HepG2 (cell line): ENCODE measurements at regions not wholly inside any gene's neighbourhood (a gene's known extent, or its start where the extent isn't known, plus 50 kb on each side); places are given as distances from the start of the nearest gene placed in this dataset.

ENCODE experiments used
- ATAC-seq: fragments of 200-7000 bp; cut with Tn5 transposase; 3 replicates; pipeline ENCODE4 v1.9.1; 2020; ENCODE audit warnings: mild to moderate bottlenecking, moderate library complexity
- BruUV-seq: library from RNA; stranded (reverse); fragments of 400-500 nt; replicated peaks from 2 replicates; lab custom pipeline; 2021; lab: Mats Ljungman, UMichigan
- CTCF ChIA-PET: fragments of 300-600 bp; formaldehyde crosslinking; extraction: SDS; loops from one replicate; lab custom pipeline; 2021; ENCODE audit warnings: low total read pairs, inconsistent platforms, low intra/inter-chr PET ratio; lab: Yijun Ruan, JAX
- POLR2A ChIA-PET: fragments of 350-600 bp; sonication (Branson Sonifier 250); formaldehyde crosslinking; loops from one replicate; lab custom pipeline; 2020; ENCODE audit warnings: antibody characterized with exemption, inconsistent platforms; lab: Yijun Ruan, JAX
- DNase-seq: peaks from one replicate; pipeline ENCODE4 v3.0.0-alpha.2; 2015; ENCODE audit warnings: low spot score
- FAIRE-seq: peaks from 3 replicates; lab custom pipeline; 2011; peaks lifted over from hg19 to GRCh38; lab: Jason Lieb, UNC
- H2AFZ ChIP-seq: one replicate; pipeline ENCODE4 v1.6.1; 2011; ENCODE audit warnings: low read length, inconsistent platforms
- H3K27ac ChIP-seq: fragments of 300-600 bp; 3 replicates; pipeline ENCODE4 v1.8.0; 2011; ENCODE audit warnings: mixed run types, mild to moderate bottlenecking, mixed read lengths, low read length, inconsistent platforms; ENCODE audit not compliant: insufficient read depth; ENCODE audit errors: extremely low read length
- H3K27me3 ChIP-seq, 2 experiments: fragments of 200-600 bp in 1 of 2; 2 replicates in 1 of 2; 3 replicates in 1 of 2; pipeline versions ENCODE4 v1.6.0 to v1.8.0; 2011; ENCODE audit warnings: low read length in 2 of 2, mild to moderate bottlenecking in 2 of 2, moderate library complexity in 2 of 2, inconsistent platforms in 1 of 2; ENCODE audit not compliant: insufficient read depth in 2 of 2, control insufficient read depth in 1 of 2
- H3K36me3 ChIP-seq, 2 experiments: fragments of 200-600 bp in 1 of 2; replicated peaks in 1 of 2; 2 replicates in 1 of 2; 3 replicates in 1 of 2; pipeline versions ENCODE4 v1.5.1 to v1.8.0; 2011; ENCODE audit warnings: low read length in 2 of 2, inconsistent platforms in 1 of 2; ENCODE audit not compliant: insufficient read depth in 2 of 2, control insufficient read depth in 1 of 2
- H3K4me1 ChIP-seq: 2 replicates; pipeline ENCODE4 v1.5.1; 2012; ENCODE audit warnings: low read length, inconsistent platforms; ENCODE audit not compliant: insufficient read depth
- H3K4me2 ChIP-seq: 2 replicates; pipeline ENCODE4 v1.6.0; 2011; ENCODE audit warnings: low read depth, low read length, inconsistent platforms
- H3K4me3 ChIP-seq, 3 experiments: fragments of 200-600 bp in 1 of 3; sonication (generic), shearing (Covaris generic) in 1 of 3; replicated peaks in 1 of 3; 2 replicates each; pipeline ENCODE4 v1.5.1; 2011 to 2016; ENCODE audit warnings: low read length in 3 of 3, inconsistent platforms in 2 of 3, low read depth in 2 of 3, mild to moderate bottlenecking in 2 of 3, control low read depth in 1 of 3, mixed read lengths in 1 of 3; ENCODE audit not compliant: insufficient read depth in 1 of 3
- H3K79me2 ChIP-seq: one replicate; pipeline ENCODE4 v1.6.1; 2011; ENCODE audit warnings: low read length, inconsistent platforms; ENCODE audit not compliant: insufficient read depth
- H3K9ac ChIP-seq: 2 replicates; pipeline ENCODE4 v1.6.0; 2011; ENCODE audit warnings: mild to moderate bottlenecking, low read depth, low read length, inconsistent platforms; ENCODE audit not compliant: insufficient read depth
- H3K9me3 ChIP-seq: 2 replicates; pipeline ENCODE4 v1.5.1; 2012; ENCODE audit warnings: mild to moderate bottlenecking, low read length
- H4K20me1 ChIP-seq: 2 replicates; pipeline ENCODE4 v1.6.0; 2011; ENCODE audit warnings: inconsistent platforms, mild to moderate bottlenecking, low read length, moderate library complexity; ENCODE audit not compliant: insufficient read depth
- AGO1 ChIP-seq: fragments of 200-400 bp; formaldehyde crosslinking; IDR thresholded peaks from 2 replicates; pipeline ENCODE4 v1.6.1; 2017; ENCODE audit warnings: mild to moderate bottlenecking, low read depth, low read length, moderate library complexity; ENCODE audit not compliant: poor library complexity, severe bottlenecking
- ATAD3A ChIP-seq: sonication (generic); formaldehyde crosslinking; IDR thresholded peaks from 2 replicates; pipeline ENCODE4 v1.4.0; 2020; ENCODE audit warnings: missing genetic modification reagents
- FOXA3 ChIP-seq: IDR thresholded peaks from 2 replicates; pipeline ENCODE4 v1.6.1; 2016; ENCODE audit warnings: missing genetic modification reagents, missing compliant biosample characterization
- HDAC2 ChIP-seq: sonication (generic); formaldehyde crosslinking; IDR thresholded peaks from 2 replicates; pipeline ENCODE4 v1.4.0; 2020; ENCODE audit warnings: missing genetic modification reagents
- ZFP36 ChIP-seq: fragments of 150-350 bp; IDR thresholded peaks from 2 replicates; pipeline ENCODE4 v1.6.1; 2018; ENCODE audit warnings: borderline replicate concordance, low read length, low read depth; ENCODE audit not compliant: partially characterized antibody
- ZNF772 ChIP-seq: sonication (generic); formaldehyde crosslinking; IDR thresholded peaks from 2 replicates; pipeline ENCODE4 v1.5.0; 2020; ENCODE audit warnings: mild to moderate bottlenecking, missing genetic modification reagents
- ZNF777 ChIP-seq: sonication (generic); formaldehyde crosslinking; IDR thresholded peaks from 2 replicates; pipeline ENCODE4 v1.4.0; 2020; ENCODE audit warnings: missing genetic modification reagents
- WGBS: methylation state at CpG from one replicate; pipeline ENCODE4 v1.1.6; 2017; ENCODE audit warnings: low lambda C conversion rate; 5-methylcytosine and 5-hydroxymethylcytosine counted together
- in situ Hi-C: cut with HindIII; loops from 2 replicates; pipeline ENCODE4 v1.10.0; 2017; ENCODE audit warnings: low pct_unique_long_range_greater_than_20kb; ENCODE audit not compliant: extremely low pct_ligation_motif_present
- intact Hi-C: fragments of 100-400 bp; cut with micrococcal nuclease; formaldehyde crosslinking; loops from one replicate; pipeline ENCODE4 v1.10.0; 2022; ENCODE audit not compliant: unreplicated experiment
- TF ChIP-seq, protein P1 (sequence below): sonication (generic); formaldehyde crosslinking; IDR thresholded peaks from 2 replicates; pipeline ENCODE4 v1.5.0; 2020; ENCODE audit warnings: missing genetic modification reagents
- TF ChIP-seq, protein P2 (sequence below): sonication (generic); formaldehyde crosslinking; IDR thresholded peaks from 2 replicates; pipeline ENCODE4 v1.4.0; 2020; ENCODE audit warnings: mild to moderate bottlenecking, missing genetic modification reagents
- TF ChIP-seq, protein P3 (sequence below): sonication (generic); formaldehyde crosslinking; IDR thresholded peaks from 2 replicates; pipeline ENCODE4 v1.5.1; 2020; ENCODE audit warnings: missing genetic modification reagents, mild to moderate bottlenecking, borderline replicate concordance
- TF ChIP-seq, protein P4 (sequence below): sonication (generic); formaldehyde crosslinking; IDR thresholded peaks from 2 replicates; pipeline ENCODE4 v1.5.0; 2020; ENCODE audit warnings: missing genetic modification reagents

DNA sequence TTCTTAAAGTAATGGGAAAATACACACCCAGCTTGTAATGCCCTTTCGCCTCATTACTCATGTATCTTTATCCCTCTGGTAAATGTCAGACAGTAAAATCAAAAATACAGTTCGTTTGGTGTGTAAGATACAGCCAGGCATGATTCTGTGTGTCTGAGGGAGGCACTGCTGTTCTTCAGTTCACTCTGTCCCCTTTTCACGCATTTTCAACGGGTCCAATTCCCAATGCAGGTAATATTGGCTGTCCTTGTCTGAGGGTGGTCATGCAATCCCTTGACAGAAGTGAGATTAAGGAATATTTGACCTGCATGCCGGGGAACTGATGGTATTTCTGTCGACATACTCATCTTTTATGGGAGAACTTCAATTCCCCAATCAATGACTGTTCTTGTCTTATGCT is 587.2 kb upstream of the NXPH2 start:
- BruUV-seq, result no TSS peak
- H3K4me1 ChIP-seq, result no peaks in the 10 kb centered on the region
- no peak overlapping the region for H3K4me2 ChIP-seq
- H3K9ac ChIP-seq, result no peak overlapping the region
- H3K27me3 ChIP-seq, result no peaks in the 10 kb centered on the region
- no peak for TF ChIP-seq ZNF772 (CRISPR knock-in tag)
- TF ChIP-seq, protein P1, sequence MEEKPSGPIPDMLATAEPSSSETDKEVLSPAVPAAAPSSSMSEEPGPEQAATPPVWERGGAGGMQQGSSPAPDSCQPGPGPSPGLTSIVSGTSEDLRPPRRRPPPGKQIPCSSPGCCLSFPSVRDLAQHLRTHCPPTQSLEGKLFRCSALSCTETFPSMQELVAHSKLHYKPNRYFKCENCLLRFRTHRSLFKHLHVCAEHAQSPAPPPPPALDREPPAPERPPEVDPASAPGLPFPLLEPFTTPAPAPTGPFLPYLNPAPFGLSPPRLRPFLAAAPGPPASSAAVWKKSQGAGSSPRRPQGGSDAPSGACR (CRISPR knock-in tag), result no peak
- no peak for TF ChIP-seq ZNF777
- no peak for TF ChIP-seq ZFP36
- no peak for TF ChIP-seq ATAD3A
- TF ChIP-seq, protein P2, sequence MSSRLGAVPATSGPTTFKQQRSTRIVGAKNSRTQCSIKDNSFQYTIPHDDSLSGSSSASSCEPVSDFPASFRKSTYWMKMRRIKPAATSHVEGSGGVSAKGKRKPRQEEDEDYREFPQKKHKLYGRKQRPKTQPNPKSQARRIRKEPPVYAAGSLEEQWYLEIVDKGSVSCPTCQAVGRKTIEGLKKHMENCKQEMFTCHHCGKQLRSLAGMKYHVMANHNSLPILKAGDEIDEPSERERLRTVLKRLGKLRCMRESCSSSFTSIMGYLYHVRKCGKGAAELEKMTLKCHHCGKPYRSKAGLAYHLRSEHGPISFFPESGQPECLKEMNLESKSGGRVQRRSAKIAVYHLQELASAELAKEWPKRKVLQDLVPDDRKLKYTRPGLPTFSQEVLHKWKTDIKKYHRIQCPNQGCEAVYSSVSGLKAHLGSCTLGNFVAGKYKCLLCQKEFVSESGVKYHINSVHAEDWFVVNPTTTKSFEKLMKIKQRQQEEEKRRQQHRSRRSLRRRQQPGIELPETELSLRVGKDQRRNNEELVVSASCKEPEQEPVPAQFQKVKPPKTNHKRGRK (CRISPR knock-in tag), result no peak
- no peak for TF ChIP-seq AGO1
- TF ChIP-seq, protein P3, sequence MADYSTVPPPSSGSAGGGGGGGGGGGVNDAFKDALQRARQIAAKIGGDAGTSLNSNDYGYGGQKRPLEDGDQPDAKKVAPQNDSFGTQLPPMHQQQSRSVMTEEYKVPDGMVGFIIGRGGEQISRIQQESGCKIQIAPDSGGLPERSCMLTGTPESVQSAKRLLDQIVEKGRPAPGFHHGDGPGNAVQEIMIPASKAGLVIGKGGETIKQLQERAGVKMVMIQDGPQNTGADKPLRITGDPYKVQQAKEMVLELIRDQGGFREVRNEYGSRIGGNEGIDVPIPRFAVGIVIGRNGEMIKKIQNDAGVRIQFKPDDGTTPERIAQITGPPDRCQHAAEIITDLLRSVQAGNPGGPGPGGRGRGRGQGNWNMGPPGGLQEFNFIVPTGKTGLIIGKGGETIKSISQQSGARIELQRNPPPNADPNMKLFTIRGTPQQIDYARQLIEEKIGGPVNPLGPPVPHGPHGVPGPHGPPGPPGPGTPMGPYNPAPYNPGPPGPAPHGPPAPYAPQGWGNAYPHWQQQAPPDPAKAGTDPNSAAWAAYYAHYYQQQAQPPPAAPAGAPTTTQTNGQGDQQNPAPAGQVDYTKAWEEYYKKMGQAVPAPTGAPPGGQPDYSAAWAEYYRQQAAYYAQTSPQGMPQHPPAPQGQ, result no peak
- TF ChIP-seq HDAC2 (CRISPR knock-in tag), result no peak
- TF ChIP-seq FOXA3 (CRISPR knock-in tag), result no peak
- TF ChIP-seq, protein P4, sequence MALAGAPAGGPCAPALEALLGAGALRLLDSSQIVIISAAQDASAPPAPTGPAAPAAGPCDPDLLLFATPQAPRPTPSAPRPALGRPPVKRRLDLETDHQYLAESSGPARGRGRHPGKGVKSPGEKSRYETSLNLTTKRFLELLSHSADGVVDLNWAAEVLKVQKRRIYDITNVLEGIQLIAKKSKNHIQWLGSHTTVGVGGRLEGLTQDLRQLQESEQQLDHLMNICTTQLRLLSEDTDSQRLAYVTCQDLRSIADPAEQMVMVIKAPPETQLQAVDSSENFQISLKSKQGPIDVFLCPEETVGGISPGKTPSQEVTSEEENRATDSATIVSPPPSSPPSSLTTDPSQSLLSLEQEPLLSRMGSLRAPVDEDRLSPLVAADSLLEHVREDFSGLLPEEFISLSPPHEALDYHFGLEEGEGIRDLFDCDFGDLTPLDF, result no peak
- H3K36me3 ChIP-seq, result no peaks in the 10 kb centered on the region
- intact Hi-C loops, result no loop called here
- H3K79me2 ChIP-seq, result no peaks in the 10 kb centered on the region
- FAIRE-seq (no peak), DNase-seq (no peak), ATAC-seq (no peak)
- POLR2A ChIA-PET, result no interaction called here
- H3K4me3 ChIP-seq, result no peak overlapping the region
- in situ Hi-C loops, result no loop called here
- WGBS, result 5% methylated on average over 6 of the region's 6 CpGs
- H2AFZ ChIP-seq, result no peak overlapping the region
- no peaks in the 10 kb centered on the region for H4K20me1 ChIP-seq
- no peak overlapping the region for H3K27ac ChIP-seq
- H3K9me3 ChIP-seq, result no peaks in the 10 kb centered on the region; the same call in 1 of the 2 replicates
- CTCF ChIA-PET, result no interaction called here
